ENCODE measurements at regions not wholly inside any gene's neighbourhood (a gene's known extent, or its start where the extent isn't known, plus 50 kb on each side); places are given as distances from the start of the nearest gene placed in this dataset.

GRCh38 chr3:70608434-70608833 lies 296.0 kb upstream of the MDFIC2 start:
- no TSS peak for BruUV-seq (replicated peaks)
- DNase-seq, result no peak
- ChIA-PET CTCF (no interaction called here), POLR2A (no interaction called here)
- Mint-ChIP-seq H3K27me3 (ENCODE audit: insufficient read depth, unreplicated experiment) (peaks cover 2% of the 10 kb centered on the region), H3K27ac (ENCODE audit: unreplicated experiment) (no peak overlapping the region), H3K36me3 (ENCODE audit: insufficient read depth, unreplicated experiment) (no peaks in the 10 kb centered on the region), H3K4me3 (ENCODE audit: unreplicated experiment) (no peak overlapping the region), H3K4me1 (ENCODE audit: low read depth, unreplicated experiment) (no peaks in the 10 kb centered on the region), H3K9me3 (ENCODE audit: unreplicated experiment) (no peaks in the 10 kb centered on the region)
- intact Hi-C loops (cut with micrococcal nuclease; ENCODE audit: unreplicated experiment), result no loop called here
- H3K36me3 ChIP-seq (ENCODE audit: control insufficient read depth, insufficient read depth, low read length), result no peaks in the 10 kb centered on the region
- H3K27me3 ChIP-seq (replicated peaks; ENCODE audit: control insufficient read depth, insufficient read depth, low read length), result no peaks in the 10 kb centered on the region
- H3K4me1 ChIP-seq, result no peaks in the 10 kb centered on the region
- TF ChIP-seq CTCF (IDR thresholded peaks at IDR 0.05; ENCODE audit: insufficient read depth in 1 of 2, low read depth in 1 of 2, low read length in 1 of 2, severe bottlenecking in 1 of 2, unreplicated experiment in 1 of 2), result no peak
- no peak overlapping the region for H3K4me3 ChIP-seq (ENCODE audit: low read depth, low read length)
- no peaks in the 10 kb centered on the region for H3K9me3 ChIP-seq

DNA sequence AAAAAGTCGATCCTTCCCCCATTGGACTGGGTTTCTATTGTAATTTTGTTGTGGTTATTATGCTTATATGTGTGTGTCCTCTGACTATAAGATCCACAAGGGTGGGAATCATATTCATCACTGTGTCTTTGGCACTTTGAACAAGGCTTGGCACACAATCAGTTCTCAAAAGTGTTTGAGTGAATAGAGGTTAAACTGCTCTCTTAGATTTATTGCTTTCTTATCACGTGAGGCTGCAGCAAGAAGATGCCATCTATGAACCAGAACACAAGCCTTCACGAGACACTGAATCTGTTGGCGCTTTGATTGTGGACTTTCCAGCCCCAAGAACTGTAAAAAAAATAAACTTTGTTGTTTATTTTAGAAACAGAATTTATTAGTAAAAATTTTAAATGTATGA lies 295.0 kb upstream of the MDFIC2 start:
- Mint-ChIP-seq H3K4me1 (ENCODE audit: low read depth, unreplicated experiment) (no peaks in the 10 kb centered on the region), H3K36me3 (ENCODE audit: insufficient read depth, unreplicated experiment) (no peaks in the 10 kb centered on the region), H3K9me3 (ENCODE audit: unreplicated experiment) (no peaks in the 10 kb centered on the region), H3K27me3 (ENCODE audit: insufficient read depth, unreplicated experiment) (no peaks in the 10 kb centered on the region), H3K27ac (ENCODE audit: unreplicated experiment) (no peak overlapping the region), H3K4me3 (ENCODE audit: unreplicated experiment) (no peak overlapping the region)
- H3K36me3 ChIP-seq (ENCODE audit: control insufficient read depth, insufficient read depth, low read length), result no peaks in the 10 kb centered on the region
- BruUV-seq (replicated peaks), result no TSS peak
- no peak for DNase-seq
- no peaks in the 10 kb centered on the region for H3K4me1 ChIP-seq
- intact Hi-C loops (cut with micrococcal nuclease; ENCODE audit: unreplicated experiment), result no loop called here
- ChIA-PET CTCF (no interaction called here), POLR2A (no interaction called here)
- H3K27me3 ChIP-seq (replicated peaks; ENCODE audit: control insufficient read depth, insufficient read depth, low read length), result no peaks in the 10 kb centered on the region
- TF ChIP-seq CTCF (IDR thresholded peaks at IDR 0.05; ENCODE audit: insufficient read depth in 1 of 2, low read depth in 1 of 2, low read length in 1 of 2, severe bottlenecking in 1 of 2, unreplicated experiment in 1 of 2), result no peak
- no peak overlapping the region for H3K4me3 ChIP-seq (ENCODE audit: low read depth, low read length)
- no peaks in the 10 kb centered on the region for H3K9me3 ChIP-seq

GRCh38 chr3:70606018-70606417 lies 293.6 kb upstream of the MDFIC2 start:
- Mint-ChIP-seq H3K9me3 (ENCODE audit: unreplicated experiment) (no peaks in the 10 kb centered on the region), H3K4me3 (ENCODE audit: unreplicated experiment) (no peak overlapping the region), H3K36me3 (ENCODE audit: insufficient read depth, unreplicated experiment) (no peaks in the 10 kb centered on the region), H3K27ac (ENCODE audit: unreplicated experiment) (no peak overlapping the region), H3K27me3 (ENCODE audit: insufficient read depth, unreplicated experiment) (peaks cover 4% of the 10 kb centered on the region), H3K4me1 (ENCODE audit: low read depth, unreplicated experiment) (no peaks in the 10 kb centered on the region)
- H3K27me3 ChIP-seq (replicated peaks; ENCODE audit: control insufficient read depth, insufficient read depth, low read length), result no peaks in the 10 kb centered on the region
- BruUV-seq (replicated peaks), result no TSS peak
- intact Hi-C loops (cut with micrococcal nuclease; ENCODE audit: unreplicated experiment), result no loop called here
- CTCF ChIA-PET, result no interaction called here
- no peaks in the 10 kb centered on the region for H3K36me3 ChIP-seq (ENCODE audit: control insufficient read depth, insufficient read depth, low read length)
- no peak for DNase-seq
- no peaks in the 10 kb centered on the region for H3K4me1 ChIP-seq
- POLR2A ChIA-PET, result no interaction called here
- no peak overlapping the region for H3K4me3 ChIP-seq (ENCODE audit: low read depth, low read length)
- no peaks in the 10 kb centered on the region for H3K9me3 ChIP-seq
- TF ChIP-seq CTCF (IDR thresholded peaks at IDR 0.05; ENCODE audit: insufficient read depth in 1 of 2, low read depth in 1 of 2, low read length in 1 of 2, severe bottlenecking in 1 of 2, unreplicated experiment in 1 of 2), result no peak

All from Caco-2 (cell line).